GM18498 (cell line): ENCODE measurements at regions not wholly inside any gene's neighbourhood (a gene's known extent, or its start where the extent isn't known, plus 50 kb on each side); places are given as distances from the start of the nearest gene placed in this dataset.
A peak's percentile ranks its signal among the peaks of the same experiment; 100 is the strongest.

Experiments used
- ATAC-seq: cut with Tn5 transposase; IDR thresholded peaks from one replicate; pipeline ENCODE4 v1.9.1; 2021; ENCODE audit warnings: mild to moderate bottlenecking, moderate library complexity; ENCODE audit not compliant: unreplicated experiment

- no peak for ATAC-seq
These were observed 250.1 kb upstream of the DCN start for GRCh38 chr12:91432755-91433154.

- no peak for ATAC-seq
These were observed 249.5 kb upstream of the DCN start for GRCh38 chr12:91432089-91432488.

GRCh38 chr12:91424506-91424905 lies 241.9 kb upstream of the DCN start:
- no peak for ATAC-seq

DNA sequence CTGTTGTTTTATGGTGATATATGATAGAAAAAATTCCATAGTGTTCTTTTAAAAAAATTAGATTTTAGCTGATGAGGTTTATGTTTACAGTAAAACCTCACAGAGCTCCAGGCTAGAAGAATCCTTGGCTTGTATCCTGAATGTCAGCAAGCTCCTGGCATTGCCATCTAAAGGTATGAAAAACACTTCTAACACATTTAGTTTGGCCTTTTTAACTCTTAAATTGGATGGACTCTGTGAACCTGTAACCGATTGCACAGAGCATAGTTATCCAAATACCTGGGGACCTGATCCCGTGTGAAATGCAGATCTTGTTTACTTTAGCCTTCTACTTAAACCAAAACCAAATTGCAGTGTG lies 241.1 kb upstream of the DCN start:
- ATAC-seq, result no peak

DNA sequence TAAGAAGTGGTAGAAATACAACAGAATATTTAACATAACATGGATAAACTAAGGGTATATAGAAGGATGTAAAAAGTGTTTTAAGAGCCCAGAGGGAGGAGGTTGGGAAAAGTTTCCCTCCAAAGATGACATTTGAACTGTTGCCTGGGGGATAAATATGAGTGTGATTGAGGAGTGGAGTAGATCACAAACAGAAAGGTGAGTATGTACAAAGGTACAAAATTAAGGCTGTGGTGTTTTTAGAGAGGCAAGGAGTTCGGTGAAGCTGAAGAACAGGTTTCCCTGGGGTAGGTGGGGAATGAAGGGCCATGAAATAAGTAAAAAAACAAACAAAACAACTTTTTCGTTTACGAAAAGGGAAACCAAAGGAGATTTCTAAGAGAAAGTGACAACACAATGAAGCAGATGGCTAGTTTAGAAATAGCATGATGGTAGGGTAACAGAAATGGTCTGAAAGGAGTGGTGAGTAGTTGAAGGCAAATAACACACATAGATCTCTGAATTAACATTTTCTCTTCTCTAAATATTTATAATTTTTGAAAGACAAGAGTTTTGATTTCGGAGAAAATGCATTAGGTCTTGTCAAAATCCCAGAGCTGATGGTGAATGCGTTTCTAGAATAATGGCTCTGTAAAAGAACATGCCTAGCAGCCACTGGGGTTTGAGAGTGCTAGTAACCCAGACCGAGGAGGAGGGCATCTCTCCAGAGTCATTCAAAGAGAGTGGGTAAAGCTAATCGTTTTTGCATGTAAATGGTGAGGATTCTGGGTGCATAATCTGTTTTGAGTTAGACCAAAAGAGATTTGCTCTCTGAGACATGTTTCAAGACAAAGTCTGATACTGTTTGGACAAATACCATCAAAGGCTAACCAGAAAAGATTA lies 240.4 kb upstream of the DCN start:
- no peak for ATAC-seq

- no peak for ATAC-seq
These were observed 239.5 kb upstream of the DCN start for GRCh38 chr12:91422127-91422526.

DNA sequence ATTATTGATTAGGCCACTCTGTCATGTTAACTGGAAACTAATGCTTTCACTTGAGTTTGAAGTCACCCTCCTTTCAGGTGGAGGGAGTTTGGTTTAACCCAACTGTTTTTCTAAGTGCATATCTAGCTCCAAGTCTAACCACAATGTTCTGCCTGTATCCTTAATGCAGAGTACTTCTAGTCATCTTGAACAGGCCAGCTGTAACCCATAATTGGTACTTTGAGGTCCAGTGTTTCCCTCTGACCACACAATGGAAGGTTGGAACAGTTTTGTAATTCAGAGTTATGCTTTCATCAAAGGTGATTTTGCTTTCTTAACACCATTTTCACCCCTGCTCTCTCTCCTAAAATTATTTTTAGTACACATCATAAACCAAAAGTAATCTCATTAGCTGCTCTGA lies 237.2 kb upstream of the DCN start:
- no peak for ATAC-seq

GRCh38 chr12:91418221-91419090 lies 235.8 kb upstream of the DCN start:
- ATAC-seq, result no peak

DNA sequence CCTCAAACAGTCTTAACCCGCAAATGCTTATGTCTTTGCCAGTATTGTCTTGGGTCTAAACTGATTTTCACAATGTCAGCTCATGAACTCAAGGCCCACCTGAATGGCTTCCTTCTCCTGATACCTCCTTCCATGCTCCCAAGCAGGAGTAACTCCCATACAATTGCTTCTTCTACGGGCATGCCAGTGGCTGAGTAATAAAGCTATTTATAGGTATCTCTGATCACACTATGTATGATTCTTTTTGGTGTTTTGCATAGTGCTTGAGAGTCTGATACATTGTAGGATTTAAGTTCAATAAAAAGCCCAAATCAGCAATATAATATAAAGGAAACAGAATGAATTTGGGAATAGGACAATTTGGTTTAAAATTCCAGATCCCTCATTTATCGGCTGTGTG lies 235.0 kb upstream of the DCN start:
- ATAC-seq, result no peak

- no peak for ATAC-seq
These were observed 232.0 kb upstream of the DCN start for GRCh38 chr12:91414636-91415035.

- ATAC-seq, result no peak
These were observed 231.2 kb upstream of the DCN start for GRCh38 chr12:91413581-91414546.

- ATAC-seq, result peak; percentile 59
These were observed 224.3 kb upstream of the DCN start for GRCh38 chr12:91406920-91407341.

DNA sequence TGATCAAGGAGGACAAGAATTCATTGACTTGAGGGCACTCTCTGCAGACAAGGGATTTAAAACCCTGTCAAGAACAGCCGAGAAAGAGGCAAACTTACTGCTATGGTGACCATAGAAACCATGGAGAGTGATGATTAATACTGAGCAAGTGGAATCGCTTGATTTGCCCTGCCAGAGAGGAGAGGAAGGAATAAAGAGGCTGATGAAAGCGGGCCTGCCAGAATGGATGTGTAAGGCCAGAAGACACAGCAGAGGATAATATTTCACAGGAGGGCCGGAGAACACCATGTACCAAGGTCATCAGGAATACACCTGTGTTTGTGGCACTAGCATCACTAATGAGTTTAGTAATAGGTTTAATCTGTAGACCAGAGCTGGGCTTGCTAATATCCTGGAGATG lies 221.8 kb upstream of the DCN start:
- no peak for ATAC-seq

- ATAC-seq, result no peak
These were observed 218.6 kb upstream of the DCN start for GRCh38 chr12:91401190-91401589.

GRCh38 chr12:91400271-91400670 lies 217.7 kb upstream of the DCN start:
- no peak for ATAC-seq

- no peak for ATAC-seq
These were observed 215.4 kb upstream of the DCN start for GRCh38 chr12:91397866-91398532.

- ATAC-seq, result no peak
These were observed 213.7 kb upstream of the DCN start for GRCh38 chr12:91396293-91396692.

- no peak for ATAC-seq
These were observed 213.1 kb upstream of the DCN start for GRCh38 chr12:91395628-91396135.

DNA sequence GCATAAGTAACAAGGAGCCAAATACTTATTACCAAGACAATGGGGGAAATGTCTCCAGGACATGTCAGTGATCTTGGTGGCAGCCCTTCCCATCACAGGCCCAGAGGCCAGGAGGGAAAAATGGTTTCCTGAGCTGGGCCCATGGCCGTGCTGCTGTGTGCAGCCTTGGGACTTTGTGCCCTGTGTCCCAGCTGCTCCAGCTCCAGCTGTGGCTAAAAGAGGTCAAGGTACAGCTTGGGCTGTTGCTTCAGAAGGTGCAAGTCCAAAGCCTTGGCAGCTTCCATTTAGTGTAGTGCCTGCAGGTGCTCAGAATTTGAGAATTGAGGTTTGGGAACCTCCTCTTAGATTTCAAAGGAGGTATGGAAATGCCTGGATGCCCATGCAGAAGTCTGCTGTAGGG lies 212.3 kb upstream of the DCN start:
- ATAC-seq, result no peak

DNA sequence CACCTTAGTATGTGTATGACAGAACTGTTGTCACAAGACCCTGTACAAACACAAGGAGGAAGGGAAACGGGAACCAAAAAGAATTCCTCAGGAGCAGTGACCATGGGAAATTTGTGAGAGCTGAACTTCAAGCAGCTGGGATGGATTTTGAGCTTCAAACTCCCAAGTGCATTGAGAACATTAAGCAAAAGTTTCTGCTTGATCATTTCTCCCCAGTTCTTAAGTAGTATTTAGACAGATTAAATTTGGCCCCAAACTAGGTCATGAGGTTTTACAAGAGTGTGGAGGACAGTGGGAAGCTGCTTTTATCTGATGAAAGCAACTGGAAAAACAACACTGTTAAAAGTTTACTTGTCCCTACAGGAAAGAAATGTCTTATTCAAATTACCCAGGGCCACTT lies 206.0 kb upstream of the DCN start:
- ATAC-seq, result no peak
